ENCODE measurements at regions not wholly inside any gene's neighbourhood (a gene's known extent, or its start where the extent isn't known, plus 50 kb on each side); places are given as distances from the start of the nearest gene placed in this dataset.

DNA sequence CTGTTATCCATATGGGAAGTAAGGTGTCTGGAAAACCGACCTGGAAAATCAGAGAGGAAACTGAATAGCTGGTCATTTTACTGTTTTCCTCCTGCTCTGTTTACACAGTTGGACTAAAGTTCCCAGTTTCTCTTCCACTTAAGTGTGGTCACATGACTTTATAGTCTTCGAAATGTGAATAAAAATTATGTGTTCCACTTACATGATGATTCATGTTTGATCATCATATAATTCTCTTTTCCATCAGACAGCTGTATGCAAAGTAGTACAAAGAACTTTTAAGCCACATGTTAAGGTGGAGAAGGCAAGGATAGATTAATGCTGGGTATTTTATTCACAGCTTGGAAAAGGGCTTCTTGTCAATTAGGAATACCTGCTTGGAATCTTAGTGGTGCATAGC is 525.5 kb upstream of the BCHE start:
- no peaks in the 10 kb centered on the region for H3K36me3 ChIP-seq (ENCODE audit: control insufficient read depth, insufficient read depth, low read length)
- H3K27ac ChIP-seq (ENCODE audit: low read depth, low read length, severe bottlenecking) = no peak overlapping the region
- H3K4me3 ChIP-seq (ENCODE audit: extremely low read depth, insufficient read depth, low read length, poor library complexity, severe bottlenecking) = no peak overlapping the region
- H3K9me3 ChIP-seq (ENCODE audit: control insufficient read depth, low read length) = no peaks in the 10 kb centered on the region
- no peaks in the 10 kb centered on the region for H3K4me1 ChIP-seq (ENCODE audit: control insufficient read depth, insufficient read depth, low read length, poor library complexity, severe bottlenecking)
- WGBS, 2 experiments (ENCODE audit: insufficient coverage in 2 of 2) = 80% methylated on average over 1 of the region's 2 CpGs; no CpG with 5 or more reads in 1 of the 2 experiments

DNA sequence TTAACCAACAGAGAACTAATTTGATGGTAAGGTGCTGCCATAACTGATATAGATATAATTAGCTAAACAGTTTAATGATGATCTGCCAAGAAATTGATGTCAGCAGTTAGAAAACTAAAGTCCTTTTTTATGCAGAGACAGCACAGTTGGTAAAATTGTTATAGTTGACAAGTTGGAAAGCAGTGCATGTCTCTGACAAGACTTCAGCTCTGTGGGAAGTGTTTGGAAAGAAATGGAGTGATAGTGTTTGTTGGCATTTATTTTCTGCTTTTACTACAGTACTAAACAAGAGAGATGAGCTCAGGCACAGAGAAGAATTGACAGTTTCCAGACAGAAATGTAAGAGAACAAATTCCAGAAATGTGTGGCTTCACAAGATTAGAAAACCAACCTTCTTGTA is 523.5 kb upstream of the BCHE start:
- Histone ChIP-seq H3K9me3 (ENCODE audit: control insufficient read depth, low read length) (no peaks in the 10 kb centered on the region), H3K27ac (ENCODE audit: low read depth, low read length, severe bottlenecking) (no peak overlapping the region), H3K36me3 (ENCODE audit: control insufficient read depth, insufficient read depth, low read length) (no peaks in the 10 kb centered on the region), H3K4me1 (ENCODE audit: control insufficient read depth, insufficient read depth, low read length, poor library complexity, severe bottlenecking) (no peaks in the 10 kb centered on the region), H3K4me3 (ENCODE audit: extremely low read depth, insufficient read depth, low read length, poor library complexity, severe bottlenecking) (no peak overlapping the region)

DNA sequence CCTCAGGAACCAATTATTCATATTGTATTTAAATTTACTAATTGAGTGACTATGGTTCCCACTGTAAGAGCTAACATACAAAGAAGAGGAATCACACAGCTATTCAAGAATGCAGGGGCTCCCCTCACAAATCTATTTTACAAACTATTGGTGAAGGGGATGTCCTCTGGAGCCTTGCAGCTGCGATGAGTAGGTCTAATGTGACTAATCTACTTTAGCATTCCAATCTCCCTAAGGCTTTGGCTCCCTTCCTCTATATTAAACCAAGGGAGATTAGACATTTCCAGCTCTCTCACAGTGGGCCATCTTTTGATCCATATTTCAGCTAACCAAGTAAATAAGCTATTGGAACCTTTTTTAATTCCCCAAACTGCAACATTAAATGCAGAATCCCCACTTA is 514.2 kb upstream of the BCHE start:
- Histone ChIP-seq H3K4me3 (ENCODE audit: extremely low read depth, insufficient read depth, low read length, poor library complexity, severe bottlenecking) (no peak overlapping the region), H3K9me3 (ENCODE audit: control insufficient read depth, low read length) (no peaks in the 10 kb centered on the region), H3K27ac (ENCODE audit: low read depth, low read length, severe bottlenecking) (no peak overlapping the region), H3K36me3 (ENCODE audit: control insufficient read depth, insufficient read depth, low read length) (no peaks in the 10 kb centered on the region), H3K4me1 (ENCODE audit: control insufficient read depth, insufficient read depth, low read length, poor library complexity, severe bottlenecking) (no peaks in the 10 kb centered on the region)
- WGBS, 2 experiments (ENCODE audit: insufficient coverage in 2 of 2) = 83% methylated on average over 1 of the region's 1 CpG; no CpG with 5 or more reads in 1 of the 2 experiments

DNA sequence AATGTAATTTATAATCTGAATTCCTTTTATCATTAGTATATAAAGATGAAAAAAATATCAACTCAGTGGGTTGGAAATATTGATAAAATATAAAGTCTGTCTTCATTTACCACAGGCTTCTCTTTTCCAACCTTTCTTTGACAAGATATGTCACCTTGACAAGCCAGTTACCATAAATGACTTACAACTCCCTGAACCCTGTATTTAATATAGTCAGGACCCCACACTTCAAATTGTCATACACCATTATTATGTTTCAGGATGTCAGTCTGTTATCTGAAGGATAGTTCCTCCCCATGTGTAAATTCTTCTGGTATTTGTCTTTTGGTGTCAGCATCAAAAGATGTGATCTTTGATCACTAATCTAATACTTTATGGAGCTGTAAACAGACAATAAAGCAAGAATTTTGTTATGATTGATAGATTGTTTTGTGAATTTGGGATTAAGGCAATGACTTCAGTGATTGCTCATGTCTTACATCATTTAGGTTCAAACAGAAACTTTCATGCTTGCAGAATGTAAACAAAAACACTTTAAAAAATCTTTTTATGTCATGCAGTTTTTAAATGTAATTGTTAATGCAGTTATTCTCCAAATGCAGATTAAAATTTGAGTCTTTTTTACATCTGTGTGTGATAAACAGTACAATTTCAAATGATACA is 503.5 kb upstream of the BCHE start:
- no peak overlapping the region for H3K4me3 ChIP-seq (ENCODE audit: extremely low read depth, insufficient read depth, low read length, poor library complexity, severe bottlenecking)

DNA sequence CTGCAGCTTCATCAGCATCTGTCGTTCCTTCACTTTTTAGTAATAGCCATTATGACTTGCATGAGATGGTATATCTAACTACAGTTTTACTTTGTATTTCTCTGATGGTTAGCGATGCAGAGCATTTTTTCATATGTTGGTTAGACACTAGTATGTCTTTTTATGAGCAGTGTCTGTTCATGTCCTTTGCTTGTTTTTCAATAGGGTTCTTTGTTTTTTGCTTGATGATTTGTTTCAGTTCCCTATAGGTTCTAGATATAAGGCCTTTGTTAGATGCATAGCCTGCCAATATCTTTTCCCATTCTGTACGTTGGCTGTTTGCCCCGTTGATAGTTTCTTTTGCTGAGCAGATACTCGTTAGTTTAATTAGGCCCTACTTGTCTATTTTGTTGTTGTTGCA is 487.2 kb upstream of the BCHE start:
- H3K36me3 ChIP-seq (ENCODE audit: control insufficient read depth, insufficient read depth, low read length) = no peaks in the 10 kb centered on the region
- H3K4me3 ChIP-seq (ENCODE audit: extremely low read depth, insufficient read depth, low read length, poor library complexity, severe bottlenecking) = no peak overlapping the region
- WGBS, 2 experiments (ENCODE audit: insufficient coverage in 2 of 2) = 82 to 83% methylated on average over 2 to 3 of the region's 5 CpGs
- no peaks in the 10 kb centered on the region for H3K4me1 ChIP-seq (ENCODE audit: control insufficient read depth, insufficient read depth, low read length, poor library complexity, severe bottlenecking)
- no peak overlapping the region for H3K27ac ChIP-seq (ENCODE audit: low read depth, low read length, severe bottlenecking)
- no peaks in the 10 kb centered on the region for H3K9me3 ChIP-seq (ENCODE audit: control insufficient read depth, low read length)

More for the DNA sequence above, 503.5 kb upstream of the BCHE start:
- H3K36me3 ChIP-seq (ENCODE audit: control insufficient read depth, insufficient read depth, low read length) = no peaks in the 10 kb centered on the region
- no peaks in the 10 kb centered on the region for H3K4me1 ChIP-seq (ENCODE audit: control insufficient read depth, insufficient read depth, low read length, poor library complexity, severe bottlenecking)
- no peak overlapping the region for H3K27ac ChIP-seq (ENCODE audit: low read depth, low read length, severe bottlenecking)
- H3K9me3 ChIP-seq (ENCODE audit: control insufficient read depth, low read length) = no peaks in the 10 kb centered on the region

DNA sequence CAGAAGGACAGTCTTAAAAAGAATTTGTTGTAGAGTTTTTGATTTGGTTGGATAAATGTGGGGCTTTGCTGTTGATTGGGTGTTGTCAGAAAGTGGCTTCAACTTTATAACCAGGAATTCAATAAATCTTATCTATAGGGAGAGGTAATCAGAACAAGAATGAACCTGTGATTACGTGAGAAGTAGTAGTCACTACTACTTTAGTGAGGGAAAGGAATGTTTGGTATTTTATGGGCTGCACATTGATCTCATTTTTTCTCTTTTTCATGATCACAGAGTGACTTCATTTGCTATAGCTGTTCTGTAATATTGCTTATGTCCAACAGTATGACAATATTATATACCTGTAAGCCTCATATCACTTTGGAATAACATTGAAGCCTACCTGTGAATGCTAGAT is 485.2 kb upstream of the BCHE start:
- no CpG with 5 or more reads among the region's 1 CpG for WGBS, 2 experiments (ENCODE audit: insufficient coverage in 2 of 2)
- Histone ChIP-seq H3K4me1 (ENCODE audit: control insufficient read depth, insufficient read depth, low read length, poor library complexity, severe bottlenecking) (no peaks in the 10 kb centered on the region), H3K4me3 (ENCODE audit: extremely low read depth, insufficient read depth, low read length, poor library complexity, severe bottlenecking) (no peak overlapping the region), H3K36me3 (ENCODE audit: control insufficient read depth, insufficient read depth, low read length) (no peaks in the 10 kb centered on the region), H3K9me3 (ENCODE audit: control insufficient read depth, low read length) (no peaks in the 10 kb centered on the region), H3K27ac (ENCODE audit: low read depth, low read length, severe bottlenecking) (no peak overlapping the region)

DNA sequence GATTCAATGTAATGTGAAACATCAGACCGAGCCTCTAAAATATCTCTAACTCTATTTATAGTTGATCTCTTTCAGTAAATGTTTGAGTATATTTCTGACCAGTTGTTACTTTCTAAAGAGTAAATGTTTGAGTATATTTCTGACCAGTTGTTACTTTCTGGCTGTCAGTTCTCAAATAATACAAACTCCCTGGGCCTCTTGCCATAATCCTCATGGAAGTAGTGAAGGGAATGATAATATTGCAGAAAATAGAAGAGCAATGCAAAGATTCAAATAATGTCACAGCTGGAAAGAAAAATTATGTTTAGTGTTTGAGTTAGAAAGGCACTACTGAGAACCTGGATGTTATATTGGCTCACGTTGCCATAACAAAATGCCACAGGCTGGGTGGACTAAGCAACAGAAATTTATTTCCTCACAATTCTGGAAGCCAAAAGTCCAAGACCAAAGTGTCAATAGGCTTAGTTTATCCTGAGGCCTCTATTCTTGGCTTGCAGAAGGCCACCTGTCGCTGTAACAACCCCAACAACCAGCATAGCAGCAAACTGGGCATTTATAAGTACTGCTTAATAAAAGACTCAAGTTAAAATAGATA is 470.6 kb upstream of the BCHE start:
- Histone ChIP-seq H3K27ac (ENCODE audit: low read depth, low read length, severe bottlenecking) (no peak overlapping the region), H3K4me3 (ENCODE audit: extremely low read depth, insufficient read depth, low read length, poor library complexity, severe bottlenecking) (no peak overlapping the region), H3K9me3 (ENCODE audit: control insufficient read depth, low read length) (no peaks in the 10 kb centered on the region), H3K36me3 (ENCODE audit: control insufficient read depth, insufficient read depth, low read length) (no peaks in the 10 kb centered on the region), H3K4me1 (ENCODE audit: control insufficient read depth, insufficient read depth, low read length, poor library complexity, severe bottlenecking) (no peaks in the 10 kb centered on the region)
- 83% methylated on average over 1 of the region's 3 CpGs; no CpG with 5 or more reads in 1 of the 2 experiments for WGBS, 2 experiments (ENCODE audit: insufficient coverage in 2 of 2)

DNA sequence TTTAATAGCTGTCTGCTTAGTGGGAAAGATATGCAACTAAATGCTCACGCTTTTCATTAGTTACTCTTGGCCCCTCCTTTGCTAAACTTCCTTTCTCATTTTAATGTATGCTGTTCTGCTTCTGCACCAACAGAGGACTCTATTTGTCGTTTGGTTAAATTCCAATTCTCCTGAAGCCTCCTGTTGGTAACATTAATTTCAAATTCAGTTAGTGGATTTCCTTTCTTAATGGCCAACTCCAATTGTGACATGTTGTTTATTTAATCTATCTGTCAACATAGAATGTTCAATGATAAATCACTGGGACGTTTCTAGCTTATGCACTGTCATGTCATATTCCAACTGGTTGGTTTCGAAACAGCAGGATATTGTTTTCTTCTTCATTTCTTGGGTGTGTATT is 467.4 kb upstream of the BCHE start:
- Histone ChIP-seq H3K9me3 (ENCODE audit: control insufficient read depth, low read length) (no peaks in the 10 kb centered on the region), H3K4me3 (ENCODE audit: extremely low read depth, insufficient read depth, low read length, poor library complexity, severe bottlenecking) (no peak overlapping the region), H3K4me1 (ENCODE audit: control insufficient read depth, insufficient read depth, low read length, poor library complexity, severe bottlenecking) (no peaks in the 10 kb centered on the region), H3K36me3 (ENCODE audit: control insufficient read depth, insufficient read depth, low read length) (no peaks in the 10 kb centered on the region), H3K27ac (ENCODE audit: low read depth, low read length, severe bottlenecking) (no peak overlapping the region)
- 90% methylated on average over 2 of the region's 4 CpGs; no CpG with 5 or more reads in 1 of the 2 experiments for WGBS, 2 experiments (ENCODE audit: insufficient coverage in 2 of 2)

DNA sequence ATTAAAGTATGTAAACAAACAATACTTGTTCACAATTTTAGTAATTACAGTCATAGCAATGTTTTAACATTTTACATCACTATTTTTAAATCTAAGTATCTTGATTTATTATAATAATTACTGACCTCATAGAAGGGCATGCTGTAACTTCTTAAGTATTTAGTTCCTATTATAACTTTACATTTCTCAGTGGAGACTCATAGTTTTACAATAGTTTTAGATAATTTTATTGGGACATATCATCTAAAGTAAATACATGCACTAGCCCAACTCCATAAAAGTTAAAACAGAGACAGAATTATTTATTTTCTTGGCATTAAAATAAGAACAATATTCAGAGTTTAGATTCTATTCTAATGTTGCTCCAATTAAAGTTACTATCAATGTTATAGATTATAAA is 466.5 kb upstream of the BCHE start:
- no peaks in the 10 kb centered on the region for H3K36me3 ChIP-seq (ENCODE audit: control insufficient read depth, insufficient read depth, low read length)
- H3K4me3 ChIP-seq (ENCODE audit: extremely low read depth, insufficient read depth, low read length, poor library complexity, severe bottlenecking) = no peak overlapping the region
- H3K27ac ChIP-seq (ENCODE audit: low read depth, low read length, severe bottlenecking) = no peak overlapping the region
- H3K4me1 ChIP-seq (ENCODE audit: control insufficient read depth, insufficient read depth, low read length, poor library complexity, severe bottlenecking) = no peaks in the 10 kb centered on the region
- no peaks in the 10 kb centered on the region for H3K9me3 ChIP-seq (ENCODE audit: control insufficient read depth, low read length)

DNA sequence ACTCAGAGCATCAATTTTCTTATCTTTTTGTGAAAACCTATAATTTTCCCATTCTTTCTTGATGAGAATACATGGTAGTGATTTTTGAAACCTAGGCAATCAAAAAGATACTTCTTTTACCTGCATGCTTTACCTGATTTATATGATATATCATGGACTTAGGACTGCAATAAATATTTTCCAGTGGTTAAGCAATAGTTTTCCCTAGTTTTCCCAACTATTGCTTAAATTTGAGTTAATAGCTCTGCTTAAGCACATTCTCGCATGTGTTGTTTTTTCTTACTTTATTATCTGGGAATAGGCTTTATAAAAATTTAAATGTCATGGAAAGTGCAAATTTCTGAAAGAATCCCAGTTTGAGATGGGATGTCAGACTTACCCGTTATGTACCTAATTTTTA is 465.1 kb upstream of the BCHE start:
- WGBS, 2 experiments (ENCODE audit: insufficient coverage in 2 of 2) = no CpG with 5 or more reads among the region's 2 CpGs
- H3K4me3 ChIP-seq (ENCODE audit: extremely low read depth, insufficient read depth, low read length, poor library complexity, severe bottlenecking) = no peak overlapping the region
- H3K27ac ChIP-seq (ENCODE audit: low read depth, low read length, severe bottlenecking) = no peak overlapping the region
- no peaks in the 10 kb centered on the region for H3K36me3 ChIP-seq (ENCODE audit: control insufficient read depth, insufficient read depth, low read length)
- no peaks in the 10 kb centered on the region for H3K4me1 ChIP-seq (ENCODE audit: control insufficient read depth, insufficient read depth, low read length, poor library complexity, severe bottlenecking)
- H3K9me3 ChIP-seq (ENCODE audit: control insufficient read depth, low read length) = no peaks in the 10 kb centered on the region

DNA sequence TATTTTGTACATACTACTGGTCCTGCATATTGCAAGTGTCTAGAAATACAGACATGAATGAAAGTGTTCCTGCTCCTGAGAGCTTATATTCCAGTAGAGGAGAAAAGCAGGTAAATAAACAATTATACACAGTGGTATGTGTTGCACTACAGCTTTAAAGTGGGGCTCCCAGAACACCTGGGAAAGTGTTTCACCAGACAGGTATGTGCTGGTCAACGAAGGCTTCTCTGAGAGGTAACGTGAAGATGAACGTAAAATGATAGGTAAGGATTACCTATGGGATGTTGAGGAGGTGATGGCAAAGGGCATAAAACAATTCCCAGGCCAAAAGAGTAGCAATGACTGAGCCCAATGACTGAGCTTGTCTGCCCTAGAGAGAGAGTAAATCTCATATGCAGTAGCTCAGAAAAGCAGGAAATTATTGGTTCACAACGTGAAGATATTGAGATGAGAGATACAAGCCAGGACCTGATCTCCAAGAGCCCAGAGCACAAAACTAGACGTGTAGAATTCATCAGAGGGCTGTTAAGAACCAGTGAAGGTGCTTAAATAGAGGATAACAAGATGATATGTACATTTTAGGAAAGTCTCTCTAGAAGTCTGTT is 459.1 kb upstream of the BCHE start:
- no peaks in the 10 kb centered on the region for H3K9me3 ChIP-seq (ENCODE audit: control insufficient read depth, low read length)
- no peaks in the 10 kb centered on the region for H3K36me3 ChIP-seq (ENCODE audit: control insufficient read depth, insufficient read depth, low read length)
- H3K4me3 ChIP-seq (ENCODE audit: extremely low read depth, insufficient read depth, low read length, poor library complexity, severe bottlenecking) = no peak overlapping the region
- no peaks in the 10 kb centered on the region for H3K4me1 ChIP-seq (ENCODE audit: control insufficient read depth, insufficient read depth, low read length, poor library complexity, severe bottlenecking)
- WGBS, 2 experiments (ENCODE audit: insufficient coverage in 2 of 2) = 71 to 75% methylated on average over 5 of the region's 5 CpGs
- no peak overlapping the region for H3K27ac ChIP-seq (ENCODE audit: low read depth, low read length, severe bottlenecking)

Data from mesodermal cell (in vitro differentiated cells).